Peyer's patch (tissue), 4 donors: ENCODE measurements at regions not wholly inside any gene's neighbourhood (a gene's known extent, or its start where the extent isn't known, plus 50 kb on each side); places are given as distances from the start of the nearest gene placed in this dataset.
"Not testable (repeated sequence)": the region's sequence is repeated elsewhere in the genome, so short reads cannot be mapped to it uniquely, and the experiment has no call there.

ENCODE experiments used
- DNase-seq, 3 donors: peaks; one replicate each; pipeline ENCODE4 v3.0.0-alpha.2; 2017 to 2019
- H3K27ac ChIP-seq, 4 donors: fragments of 200-600 bp; sonication (generic); one replicate each; pipeline ENCODE4 v1.5.1; 2016 to 2019
- H3K27me3 ChIP-seq, 2 donors: fragments of 200-600 bp; sonication (generic); one replicate each; pipeline ENCODE4 v1.5.1; 2019
- H3K36me3 ChIP-seq, 3 donors: fragments of 200-600 bp; sonication (generic); one replicate each; pipeline ENCODE4 v1.5.1; 2016 to 2019
- H3K4me1 ChIP-seq, 4 donors: fragments of 200-600 bp; sonication (generic); one replicate each; pipeline ENCODE4 v1.5.1; 2016 to 2019
- H3K4me3 ChIP-seq, 4 donors: fragments of 200-600 bp; sonication (generic); 1 replicate in 3 of 4; 2 replicates in 1 of 4; pipeline ENCODE4 v1.5.1; 2016 to 2019; ENCODE audit warnings: mild to moderate bottlenecking in 1 of 4
- H3K9me3 ChIP-seq, 4 donors: fragments of 200-600 bp; sonication (generic); one replicate each; pipeline ENCODE4 v1.5.1; 2016 to 2019; ENCODE audit warnings: mild to moderate bottlenecking in 1 of 4
- POLR2A ChIP-seq, 2 donors: fragments of 450-650 bp; IDR thresholded peaks; one replicate each; pipeline ENCODE4 v1.5.1; 2017; ENCODE audit warnings: antibody characterized with exemption in 2 of 2, mild to moderate bottlenecking in 2 of 2, moderate library complexity in 2 of 2
- TF ChIP-seq, protein P1 (sequence below), 6 experiments: fragments of 450-650 bp in 4 of 6; fragments of 200-600 bp in 2 of 6; sonication (generic) in 1 of 6; IDR thresholded peaks; one replicate each; pipeline ENCODE4 v1.5.1; 2017 to 2019; ENCODE audit warnings: antibody characterized with exemption in 6 of 6, mild to moderate bottlenecking in 3 of 6, moderate library complexity in 1 of 6

DNA sequence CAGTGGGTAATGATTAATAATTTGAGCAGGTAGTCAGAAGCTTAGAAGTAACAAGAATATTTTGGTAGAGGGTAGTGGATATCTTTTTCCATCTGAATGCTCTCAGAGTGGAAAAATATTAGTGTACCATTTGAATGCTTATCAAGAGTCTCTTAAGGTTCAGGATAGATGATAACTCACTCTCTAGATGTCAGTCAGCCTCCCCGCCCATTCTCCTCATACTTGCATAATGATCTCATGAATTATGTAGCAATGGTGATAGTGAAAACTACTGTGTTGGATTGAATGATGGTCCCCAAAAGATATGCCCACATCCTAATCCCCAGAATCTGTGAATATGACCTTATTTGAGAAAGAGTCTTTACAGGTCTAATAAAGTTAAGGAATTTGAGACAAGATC is 132.7 kb upstream of the KLF12 start:
- no peak for DNase-seq
- H3K36me3 ChIP-seq = no peaks in the 10 kb centered on the region
- H3K27ac ChIP-seq = no peak overlapping the region
- H3K4me3 ChIP-seq = no peak overlapping the region
- TF ChIP-seq, protein P1, sequence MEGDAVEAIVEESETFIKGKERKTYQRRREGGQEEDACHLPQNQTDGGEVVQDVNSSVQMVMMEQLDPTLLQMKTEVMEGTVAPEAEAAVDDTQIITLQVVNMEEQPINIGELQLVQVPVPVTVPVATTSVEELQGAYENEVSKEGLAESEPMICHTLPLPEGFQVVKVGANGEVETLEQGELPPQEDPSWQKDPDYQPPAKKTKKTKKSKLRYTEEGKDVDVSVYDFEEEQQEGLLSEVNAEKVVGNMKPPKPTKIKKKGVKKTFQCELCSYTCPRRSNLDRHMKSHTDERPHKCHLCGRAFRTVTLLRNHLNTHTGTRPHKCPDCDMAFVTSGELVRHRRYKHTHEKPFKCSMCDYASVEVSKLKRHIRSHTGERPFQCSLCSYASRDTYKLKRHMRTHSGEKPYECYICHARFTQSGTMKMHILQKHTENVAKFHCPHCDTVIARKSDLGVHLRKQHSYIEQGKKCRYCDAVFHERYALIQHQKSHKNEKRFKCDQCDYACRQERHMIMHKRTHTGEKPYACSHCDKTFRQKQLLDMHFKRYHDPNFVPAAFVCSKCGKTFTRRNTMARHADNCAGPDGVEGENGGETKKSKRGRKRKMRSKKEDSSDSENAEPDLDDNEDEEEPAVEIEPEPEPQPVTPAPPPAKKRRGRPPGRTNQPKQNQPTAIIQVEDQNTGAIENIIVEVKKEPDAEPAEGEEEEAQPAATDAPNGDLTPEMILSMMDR (IDR thresholded peaks at IDR 0.05) = no peak
- TF ChIP-seq POLR2A (IDR thresholded peaks at IDR 0.05) = no peak
- no peaks in the 10 kb centered on the region for H3K9me3 ChIP-seq
- no peaks in the 10 kb centered on the region for H3K27me3 ChIP-seq
- H3K4me1 ChIP-seq = no peaks in the 10 kb centered on the region

DNA sequence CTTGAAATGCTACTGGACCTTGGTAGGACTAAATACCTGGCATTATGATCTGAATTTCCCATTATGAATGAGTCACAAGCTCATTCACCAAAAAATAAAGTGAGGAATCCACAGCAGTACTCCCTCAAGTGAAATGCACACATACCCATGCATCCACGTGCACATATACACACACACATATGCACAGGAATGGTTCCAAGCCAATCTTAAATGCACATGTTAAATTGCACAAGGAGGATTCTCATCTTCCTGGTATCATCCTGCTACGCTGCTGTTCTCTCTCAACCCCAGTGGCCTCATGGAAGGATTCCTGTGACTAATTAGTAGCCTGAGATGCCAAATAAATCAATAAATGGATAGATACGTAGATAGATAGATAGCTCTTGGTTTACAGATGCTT is 132.1 kb upstream of the KLF12 start:
- Histone ChIP-seq H3K4me3 (no peak overlapping the region), H3K27me3 (no peaks in the 10 kb centered on the region), H3K27ac (no peak overlapping the region), H3K4me1 (no peaks in the 10 kb centered on the region), H3K9me3 (no peaks in the 10 kb centered on the region), H3K36me3 (no peaks in the 10 kb centered on the region)
- no peak for TF ChIP-seq POLR2A (IDR thresholded peaks at IDR 0.05)
- TF ChIP-seq, protein P1 (IDR thresholded peaks at IDR 0.05) = no peak
- no peak for DNase-seq

DNA sequence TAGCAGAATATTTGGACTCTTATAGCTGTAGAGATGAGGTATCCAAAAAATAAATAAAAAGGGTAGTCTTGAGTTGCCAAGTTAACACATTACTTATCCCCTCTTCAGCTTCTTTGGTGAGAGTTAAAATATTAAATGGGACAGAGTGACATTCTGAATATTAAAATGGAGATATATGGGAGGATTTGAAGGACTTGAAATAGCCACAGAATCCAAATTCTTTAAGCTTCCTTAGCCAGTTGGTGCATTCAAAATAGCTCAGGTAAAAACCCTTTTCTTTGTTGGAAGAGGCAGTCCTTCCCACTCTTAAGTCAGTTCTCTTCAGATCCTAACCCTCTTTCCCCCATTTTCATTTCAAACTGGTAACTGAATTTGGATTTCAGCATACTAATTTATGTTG is 130.1 kb upstream of the KLF12 start:
- Histone ChIP-seq H3K27me3 (no peaks in the 10 kb centered on the region), H3K4me3 (no peak overlapping the region), H3K4me1 (no peaks in the 10 kb centered on the region), H3K36me3 (no peaks in the 10 kb centered on the region), H3K9me3 (no peaks in the 10 kb centered on the region), H3K27ac (no peak overlapping the region)
- TF ChIP-seq, protein P1 (IDR thresholded peaks at IDR 0.05) = no peak
- no peak for TF ChIP-seq POLR2A (IDR thresholded peaks at IDR 0.05)
- no peak for DNase-seq

DNA sequence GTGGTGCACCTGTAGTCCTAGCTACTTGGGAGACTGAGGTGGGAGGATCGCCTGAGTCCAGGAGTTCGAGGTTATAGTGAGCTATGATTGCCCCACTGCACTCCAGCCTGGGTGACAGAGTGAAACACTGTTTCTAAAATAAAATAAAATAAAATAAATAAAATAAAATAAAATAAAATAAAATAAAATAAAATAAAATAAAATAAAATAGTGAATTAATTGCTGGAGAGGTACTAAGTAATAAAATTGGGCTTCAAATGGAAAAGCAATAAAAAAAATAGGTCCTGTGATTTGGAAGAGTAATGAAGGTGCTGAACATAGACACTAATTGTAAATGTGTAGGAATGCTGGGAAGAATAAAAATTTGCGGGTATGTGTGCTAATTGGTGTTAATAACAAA is 126.2 kb upstream of the KLF12 start:
- not testable (repeated sequence) for H3K27ac ChIP-seq, DNase-seq, H3K36me3 ChIP-seq, H3K27me3 ChIP-seq, H3K4me3 ChIP-seq, H3K4me1 ChIP-seq, H3K9me3 ChIP-seq

DNA sequence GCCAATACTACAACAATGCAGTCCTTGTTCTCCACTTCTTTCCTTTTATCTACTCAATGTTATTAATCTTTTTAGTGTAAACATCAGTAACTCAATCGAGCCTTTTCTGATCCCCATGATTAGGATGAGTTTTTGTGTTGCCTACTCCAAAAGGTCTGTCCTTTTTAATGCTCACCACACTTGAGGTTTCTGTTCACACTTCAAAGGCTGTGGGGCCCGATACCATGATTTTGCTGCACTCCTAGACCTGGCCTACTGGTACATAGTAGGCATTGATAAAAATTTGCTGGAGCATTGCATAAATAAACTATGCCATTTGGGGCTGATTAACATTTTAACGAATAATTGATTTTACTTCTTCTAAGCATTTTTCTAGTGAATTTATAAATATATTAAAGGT is 125.4 kb upstream of the KLF12 start:
- no peak for TF ChIP-seq POLR2A (IDR thresholded peaks at IDR 0.05)
- TF ChIP-seq, protein P1 (IDR thresholded peaks at IDR 0.05) = no peak
- no peaks in the 10 kb centered on the region for H3K27me3 ChIP-seq
- DNase-seq = no peak
- H3K36me3 ChIP-seq = no peaks in the 10 kb centered on the region
- no peaks in the 10 kb centered on the region for H3K4me1 ChIP-seq
- no peaks in the 10 kb centered on the region for H3K9me3 ChIP-seq
- H3K4me3 ChIP-seq = no peak overlapping the region
- H3K27ac ChIP-seq = no peak overlapping the region

DNA sequence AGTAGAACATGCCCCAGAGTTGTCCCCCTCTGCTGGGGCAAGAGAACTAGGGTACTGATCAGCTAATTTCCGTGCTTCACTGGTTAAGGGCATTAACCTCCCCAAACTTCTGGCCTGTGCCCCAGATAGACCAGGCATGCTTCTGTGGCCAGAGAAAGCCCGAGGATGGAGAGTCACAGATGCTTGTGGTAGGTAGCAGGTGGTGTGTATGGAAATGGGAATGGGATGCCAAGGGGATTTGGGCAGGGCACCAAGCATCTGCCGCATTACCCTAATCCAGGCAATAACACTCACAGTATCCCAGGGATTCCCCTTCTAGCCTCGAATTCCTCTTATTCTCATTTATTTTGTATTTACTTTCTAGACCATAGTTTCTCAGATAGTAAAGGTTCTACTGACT is 124.8 kb upstream of the KLF12 start:
- TF ChIP-seq, protein P1 (IDR thresholded peaks at IDR 0.05) = no peak
- TF ChIP-seq POLR2A (IDR thresholded peaks at IDR 0.05) = no peak
- Histone ChIP-seq H3K36me3 (no peaks in the 10 kb centered on the region), H3K4me1 (no peaks in the 10 kb centered on the region), H3K27ac (no peak overlapping the region), H3K27me3 (no peaks in the 10 kb centered on the region), H3K4me3 (no peak overlapping the region), H3K9me3 (no peaks in the 10 kb centered on the region)
- no peak for DNase-seq
